Panc1 (cell line): ENCODE measurements at regions not wholly inside any gene's neighbourhood (a gene's known extent, or its start where the extent isn't known, plus 50 kb on each side); places are given as distances from the start of the nearest gene placed in this dataset.

Source experiments
- ATAC-seq: fragments of 200-7000 bp; cut with Tn5 transposase; 2 replicates; pipeline ENCODE4 v1.9.1; 2020; ENCODE audit warnings: mild to moderate bottlenecking, moderate library complexity
- BruUV-seq: library from RNA; stranded (reverse); fragments of 400-500 nt; replicated peaks from 2 replicates; lab custom pipeline; 2021; lab: Mats Ljungman, UMichigan
- CTCF ChIA-PET: fragments of 300-600 bp; sonication (Branson Sonifier 250); formaldehyde crosslinking; loops from one replicate; lab custom pipeline; 2022; ENCODE audit warnings: antibody characterized with exemption; lab: Charles Lee
- POLR2A ChIA-PET: fragments of 300-600 bp; sonication (Branson Sonifier 250); formaldehyde crosslinking; loops from one replicate; lab custom pipeline; 2022; ENCODE audit warnings: antibody characterized with exemption; lab: Charles Lee
- DNase-seq: peaks from one replicate; pipeline ENCODE4 v3.0.0-alpha.2; 2010; ENCODE audit warnings: low read depth, low spot score
- H3K27ac ChIP-seq: 2 replicates; pipeline ENCODE4 v1.5.1; 2011; ENCODE audit warnings: mild to moderate bottlenecking, low read length, inconsistent platforms
- H3K27me3 ChIP-seq: fragments of 200-500 bp; sonication (Bioruptor generic); 2 replicates; pipeline ENCODE4 v1.6.0; 2014; ENCODE audit warnings: low read length, inconsistent platforms; ENCODE audit not compliant: control insufficient read depth, insufficient read depth
- H3K36me3 ChIP-seq: fragments of 200-500 bp; sonication (Bioruptor generic); 2 replicates; pipeline ENCODE4 v1.5.1; 2014; ENCODE audit warnings: inconsistent platforms, mild to moderate bottlenecking, low read length, moderate library complexity; ENCODE audit not compliant: control insufficient read depth, insufficient read depth
- H3K4me1 ChIP-seq: 2 replicates; pipeline ENCODE4 v1.5.1; 2011; ENCODE audit warnings: inconsistent platforms, mild to moderate bottlenecking, low read length, moderate library complexity; ENCODE audit not compliant: control insufficient read depth, insufficient read depth
- H3K4me3 ChIP-seq, 2 experiments: 2 replicates each; pipeline ENCODE4 v1.5.1; 2011 to 2012; ENCODE audit warnings: low read depth in 2 of 2, low read length in 2 of 2, mild to moderate bottlenecking in 2 of 2, inconsistent platforms in 1 of 2, moderate library complexity in 1 of 2
- H3K9me3 ChIP-seq: fragments of 200-500 bp; sonication (Bioruptor generic); 2 replicates; pipeline ENCODE4 v1.5.1; 2014; ENCODE audit warnings: low read depth, mild to moderate bottlenecking, inconsistent platforms, low read length, moderate library complexity; ENCODE audit not compliant: control insufficient read depth, insufficient read depth
- POLR2AphosphoS5 ChIP-seq: IDR thresholded peaks from 2 replicates; pipeline ENCODE4 v1.6.1; 2012; ENCODE audit warnings: mild to moderate bottlenecking, low read depth, low read length, moderate library complexity
- SIN3A ChIP-seq: IDR thresholded peaks from 2 replicates; pipeline ENCODE4 v1.6.1; 2012; ENCODE audit warnings: low read depth, mild to moderate bottlenecking, low read length, moderate library complexity, borderline replicate concordance; ENCODE audit not compliant: insufficient read depth
- TCF7L2 ChIP-seq: IDR thresholded peaks from 2 replicates; pipeline ENCODE4 v1.6.1; 2011; ENCODE audit warnings: mild to moderate bottlenecking, low read depth, low read length, inconsistent platforms
- in situ Hi-C: cut with HindIII; loops from 2 replicates; pipeline ENCODE4 v1.10.0; 2016; ENCODE audit warnings: low sequenced_read_pairs, low pct_unique_long_range_greater_than_20kb
- intact Hi-C: fragments of 100-400 bp; cut with micrococcal nuclease; formaldehyde crosslinking; loops from one replicate; pipeline ENCODE4 v1.10.0; 2022; ENCODE audit not compliant: unreplicated experiment
- TF ChIP-seq, protein P1 (sequence below): fragments of 450-650 bp; IDR thresholded peaks from 2 replicates; pipeline ENCODE4 v1.5.1; 2017; ENCODE audit warnings: mild to moderate bottlenecking
- TF ChIP-seq, protein P2 (sequence below), 2 experiments: IDR thresholded peaks; 2 replicates each; pipeline ENCODE4 v1.6.1; 2011 to 2012; ENCODE audit warnings: low read depth in 2 of 2, control low read depth in 1 of 2, low read length in 1 of 2, mild to moderate bottlenecking in 1 of 2, moderate library complexity in 1 of 2; ENCODE audit not compliant: insufficient read depth in 1 of 2

DNA sequence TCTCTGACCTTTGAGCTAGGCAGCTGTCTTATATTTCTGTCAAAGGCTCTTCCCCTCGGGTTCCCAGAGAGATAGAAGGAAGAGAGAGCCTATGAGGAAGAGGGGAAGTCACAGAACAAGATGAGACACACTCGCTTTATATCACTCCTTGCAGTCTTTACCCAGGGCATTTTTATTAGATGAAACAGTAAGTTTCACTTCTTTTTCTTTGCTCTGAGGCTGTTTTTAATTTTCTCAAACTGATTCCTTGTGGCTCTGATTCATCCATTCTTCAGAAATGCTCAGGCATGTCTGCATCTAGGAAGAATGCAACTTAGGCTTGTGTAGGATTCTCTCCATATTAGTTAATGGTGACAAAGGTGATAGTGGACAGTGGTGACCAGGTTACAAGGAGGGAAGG lies 132.9 kb upstream of the CHD1 start:
- Histone ChIP-seq H3K36me3 (no peaks in the 10 kb centered on the region), H3K27ac (no peak overlapping the region), H3K27me3 (no peaks in the 10 kb centered on the region; the same call in 1 of the 2 replicates), H3K4me3 (no peak overlapping the region), H3K9me3 (no peaks in the 10 kb centered on the region), H3K4me1 (no peaks in the 10 kb centered on the region)
- POLR2A ChIA-PET: no interaction called here
- DNase-seq: no peak
- in situ Hi-C loops: no loop called here
- CTCF ChIA-PET: interaction anchor here (0.8 kb wide), 1 partner anchor 292 kb away, joined by 4 read pairs; no protein-coding TSS in a partner anchor
- BruUV-seq: no TSS peak
- TF ChIP-seq, protein P1, sequence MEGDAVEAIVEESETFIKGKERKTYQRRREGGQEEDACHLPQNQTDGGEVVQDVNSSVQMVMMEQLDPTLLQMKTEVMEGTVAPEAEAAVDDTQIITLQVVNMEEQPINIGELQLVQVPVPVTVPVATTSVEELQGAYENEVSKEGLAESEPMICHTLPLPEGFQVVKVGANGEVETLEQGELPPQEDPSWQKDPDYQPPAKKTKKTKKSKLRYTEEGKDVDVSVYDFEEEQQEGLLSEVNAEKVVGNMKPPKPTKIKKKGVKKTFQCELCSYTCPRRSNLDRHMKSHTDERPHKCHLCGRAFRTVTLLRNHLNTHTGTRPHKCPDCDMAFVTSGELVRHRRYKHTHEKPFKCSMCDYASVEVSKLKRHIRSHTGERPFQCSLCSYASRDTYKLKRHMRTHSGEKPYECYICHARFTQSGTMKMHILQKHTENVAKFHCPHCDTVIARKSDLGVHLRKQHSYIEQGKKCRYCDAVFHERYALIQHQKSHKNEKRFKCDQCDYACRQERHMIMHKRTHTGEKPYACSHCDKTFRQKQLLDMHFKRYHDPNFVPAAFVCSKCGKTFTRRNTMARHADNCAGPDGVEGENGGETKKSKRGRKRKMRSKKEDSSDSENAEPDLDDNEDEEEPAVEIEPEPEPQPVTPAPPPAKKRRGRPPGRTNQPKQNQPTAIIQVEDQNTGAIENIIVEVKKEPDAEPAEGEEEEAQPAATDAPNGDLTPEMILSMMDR: no peak
- TF ChIP-seq POLR2AphosphoS5: no peak
- TF ChIP-seq SIN3A: no peak
- TF ChIP-seq, protein P2, sequence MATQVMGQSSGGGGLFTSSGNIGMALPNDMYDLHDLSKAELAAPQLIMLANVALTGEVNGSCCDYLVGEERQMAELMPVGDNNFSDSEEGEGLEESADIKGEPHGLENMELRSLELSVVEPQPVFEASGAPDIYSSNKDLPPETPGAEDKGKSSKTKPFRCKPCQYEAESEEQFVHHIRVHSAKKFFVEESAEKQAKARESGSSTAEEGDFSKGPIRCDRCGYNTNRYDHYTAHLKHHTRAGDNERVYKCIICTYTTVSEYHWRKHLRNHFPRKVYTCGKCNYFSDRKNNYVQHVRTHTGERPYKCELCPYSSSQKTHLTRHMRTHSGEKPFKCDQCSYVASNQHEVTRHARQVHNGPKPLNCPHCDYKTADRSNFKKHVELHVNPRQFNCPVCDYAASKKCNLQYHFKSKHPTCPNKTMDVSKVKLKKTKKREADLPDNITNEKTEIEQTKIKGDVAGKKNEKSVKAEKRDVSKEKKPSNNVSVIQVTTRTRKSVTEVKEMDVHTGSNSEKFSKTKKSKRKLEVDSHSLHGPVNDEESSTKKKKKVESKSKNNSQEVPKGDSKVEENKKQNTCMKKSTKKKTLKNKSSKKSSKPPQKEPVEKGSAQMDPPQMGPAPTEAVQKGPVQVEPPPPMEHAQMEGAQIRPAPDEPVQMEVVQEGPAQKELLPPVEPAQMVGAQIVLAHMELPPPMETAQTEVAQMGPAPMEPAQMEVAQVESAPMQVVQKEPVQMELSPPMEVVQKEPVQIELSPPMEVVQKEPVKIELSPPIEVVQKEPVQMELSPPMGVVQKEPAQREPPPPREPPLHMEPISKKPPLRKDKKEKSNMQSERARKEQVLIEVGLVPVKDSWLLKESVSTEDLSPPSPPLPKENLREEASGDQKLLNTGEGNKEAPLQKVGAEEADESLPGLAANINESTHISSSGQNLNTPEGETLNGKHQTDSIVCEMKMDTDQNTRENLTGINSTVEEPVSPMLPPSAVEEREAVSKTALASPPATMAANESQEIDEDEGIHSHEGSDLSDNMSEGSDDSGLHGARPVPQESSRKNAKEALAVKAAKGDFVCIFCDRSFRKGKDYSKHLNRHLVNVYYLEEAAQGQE (IDR thresholded peaks at IDR 0.05; ENCODE audit: insufficient read depth in 1 of 2, low read depth in 2 of 2, low read length in 1 of 2): no peak
- no peak for TF ChIP-seq TCF7L2
- intact Hi-C loops: no loop called here
- ATAC-seq: 0 out of 2 replicates have a peak, but pooled peaks have one; percentile 21

DNA sequence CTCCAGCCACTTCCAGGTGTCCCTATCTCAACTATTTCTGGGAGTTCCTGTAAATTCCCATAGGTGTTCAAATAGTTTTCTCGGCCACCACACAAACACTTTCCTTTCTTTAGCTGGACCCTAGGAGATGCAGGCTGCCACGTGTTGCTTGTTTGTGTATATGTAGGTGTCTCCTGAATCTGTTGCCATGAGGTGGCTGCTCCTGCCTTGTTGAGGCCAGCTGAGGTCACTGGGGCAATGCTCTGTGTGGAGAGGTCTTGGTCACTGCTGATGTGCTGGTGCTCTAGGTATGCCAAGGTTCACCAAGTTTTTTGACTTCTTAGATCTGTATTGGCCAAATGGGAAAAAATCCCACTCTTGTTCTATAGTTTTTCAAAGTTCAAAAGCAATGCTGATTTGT lies 132.5 kb upstream of the CHD1 start:
- Histone ChIP-seq H3K27ac (no peak overlapping the region), H3K36me3 (no peaks in the 10 kb centered on the region), H3K9me3 (no peaks in the 10 kb centered on the region), H3K4me1 (no peaks in the 10 kb centered on the region), H3K4me3 (no peak overlapping the region), H3K27me3 (no peaks in the 10 kb centered on the region; the same call in 1 of the 2 replicates)
- CTCF ChIA-PET: interaction anchor here (0.8 kb wide), 1 partner anchor 292 kb away, joined by 4 read pairs; no protein-coding TSS in a partner anchor
- ATAC-seq (peak; percentile 53; the same call in 1 of the 2 replicates), DNase-seq (no peak)
- TF ChIP-seq, protein P2 (IDR thresholded peaks at IDR 0.05; ENCODE audit: insufficient read depth in 1 of 2, low read depth in 2 of 2, low read length in 1 of 2): no peak
- no peak for TF ChIP-seq SIN3A
- TF ChIP-seq POLR2AphosphoS5: no peak
- TF ChIP-seq, protein P1: no peak
- TF ChIP-seq TCF7L2: no peak
- in situ Hi-C loops (no loop called here), intact Hi-C loops (no loop called here)
- BruUV-seq: no TSS peak
- POLR2A ChIA-PET: interaction anchor here (0.6 kb wide), 1 partner anchor 143 kb away, joined by 16 read pairs; no protein-coding TSS in a partner anchor
